ENCODE measurements at regions not wholly inside any gene's neighbourhood (a gene's known extent, or its start where the extent isn't known, plus 50 kb on each side); places are given as distances from the start of the nearest gene placed in this dataset.

GRCh38 chr12:87317302-87317701, 711.9 kb downstream of the C12orf50 start:
- H3K4me3 ChIP-seq (replicated peaks in 1 of 2; ENCODE audit: low read depth in 2 of 2, low read length in 2 of 2) = no peak overlapping the region
- TF ChIP-seq CTCF (IDR thresholded peaks at IDR 0.05; ENCODE audit: low read depth, low read length) = no peak
- peak in 1 of 2 donors; percentile 2 for DNase-seq (ENCODE audit: low read depth in 2 of 2)

- DNase-seq (ENCODE audit: low read depth in 2 of 2) = no peak
- TF ChIP-seq CTCF (IDR thresholded peaks at IDR 0.05; ENCODE audit: low read depth, low read length) = no peak
- H3K4me3 ChIP-seq (replicated peaks in 1 of 2; ENCODE audit: low read depth in 2 of 2, low read length in 2 of 2) = no peak overlapping the region
Observed at GRCh38 chr12:87311206-87311605, 718.0 kb downstream of the C12orf50 start.

GRCh38 chr12:87310126-87310525, 719.1 kb downstream of the C12orf50 start:
- no peak overlapping the region for H3K4me3 ChIP-seq (replicated peaks in 1 of 2; ENCODE audit: low read depth in 2 of 2, low read length in 2 of 2)
- TF ChIP-seq CTCF (IDR thresholded peaks at IDR 0.05; ENCODE audit: low read depth, low read length) = no peak
- no peak for DNase-seq (ENCODE audit: low read depth in 2 of 2)

- no peak overlapping the region for H3K4me3 ChIP-seq (replicated peaks in 1 of 2; ENCODE audit: low read depth in 2 of 2, low read length in 2 of 2)
- no peak for DNase-seq (ENCODE audit: low read depth in 2 of 2)
- no peak for TF ChIP-seq CTCF (IDR thresholded peaks at IDR 0.05; ENCODE audit: low read depth, low read length)
Observed at GRCh38 chr12:87305481-87305880, 723.7 kb downstream of the C12orf50 start.

- no peak for TF ChIP-seq CTCF (IDR thresholded peaks at IDR 0.05; ENCODE audit: low read depth, low read length)
- no peak for DNase-seq (ENCODE audit: low read depth in 2 of 2)
- H3K4me3 ChIP-seq (replicated peaks in 1 of 2; ENCODE audit: low read depth in 2 of 2, low read length in 2 of 2) = no peak overlapping the region
Observed at GRCh38 chr12:87304406-87304805, 724.8 kb downstream of the C12orf50 start.

- DNase-seq (ENCODE audit: low read depth in 2 of 2) = no peak
- H3K4me3 ChIP-seq (replicated peaks in 1 of 2; ENCODE audit: low read depth in 2 of 2, low read length in 2 of 2) = no peak overlapping the region
- TF ChIP-seq CTCF (IDR thresholded peaks at IDR 0.05; ENCODE audit: low read depth, low read length) = no peak
Observed at GRCh38 chr12:87303396-87304012, 725.7 kb downstream of the C12orf50 start.
